ENCODE measurements at regions not wholly inside any gene's neighbourhood (a gene's known extent, or its start where the extent isn't known, plus 50 kb on each side); places are given as distances from the start of the nearest gene placed in this dataset.
A peak's percentile ranks its signal among the peaks of the same experiment; 100 is the strongest.

- H3K4me3 ChIP-seq (ENCODE audit: low read length) = no peak overlapping the region
- DNase-seq (ENCODE audit: low read depth) = no peak
- TF ChIP-seq CTCF (conservative IDR thresholded peaks at IDR 0.05; ENCODE audit: low read length) = no peak
Measured at GRCh38 chr7:25719190-25719896, 432.7 kb upstream of the NFE2L3 start.

- peak; percentile 35 for TF ChIP-seq CTCF (conservative IDR thresholded peaks at IDR 0.05; ENCODE audit: low read length)
- H3K4me3 ChIP-seq (ENCODE audit: low read length) = no peak overlapping the region
- no peak for DNase-seq (ENCODE audit: low read depth)
Measured at GRCh38 chr7:25720427-25720826, 431.6 kb upstream of the NFE2L3 start.

GRCh38 chr7:25722856-25723255, 429.1 kb upstream of the NFE2L3 start:
- no peak for TF ChIP-seq CTCF (conservative IDR thresholded peaks at IDR 0.05; ENCODE audit: low read length)
- no peak for DNase-seq (ENCODE audit: low read depth)
- H3K4me3 ChIP-seq (ENCODE audit: low read length) = no peak overlapping the region

- no peak overlapping the region for H3K4me3 ChIP-seq (ENCODE audit: low read length)
- DNase-seq (ENCODE audit: low read depth) = no peak
- TF ChIP-seq CTCF (conservative IDR thresholded peaks at IDR 0.05; ENCODE audit: low read length) = no peak
Measured at GRCh38 chr7:25725451-25725850, 426.5 kb upstream of the NFE2L3 start.

GRCh38 chr7:25726170-25726780, 425.7 kb upstream of the NFE2L3 start:
- DNase-seq (ENCODE audit: low read depth) = no peak
- TF ChIP-seq CTCF (conservative IDR thresholded peaks at IDR 0.05; ENCODE audit: low read length) = no peak
- no peak overlapping the region for H3K4me3 ChIP-seq (ENCODE audit: low read length)

- DNase-seq (ENCODE audit: low read depth) = no peak
- no peak for TF ChIP-seq CTCF (conservative IDR thresholded peaks at IDR 0.05; ENCODE audit: low read length)
Measured at GRCh38 chr7:25726781-25727311, 425.2 kb upstream of the NFE2L3 start.

GRCh38 chr7:25727446-25727845, 424.6 kb upstream of the NFE2L3 start:
- no peak overlapping the region for H3K4me3 ChIP-seq (ENCODE audit: low read length)
- DNase-seq (ENCODE audit: low read depth) = no peak
- TF ChIP-seq CTCF (conservative IDR thresholded peaks at IDR 0.05; ENCODE audit: low read length) = no peak

More at GRCh38 chr7:25726781-25727311, 425.2 kb upstream of the NFE2L3 start:
- H3K4me3 ChIP-seq (ENCODE audit: low read length) = no peak overlapping the region
